DND-41 (cell line): ENCODE measurements at regions not wholly inside any gene's neighbourhood (a gene's known extent, or its start where the extent isn't known, plus 50 kb on each side); places are given as distances from the start of the nearest gene placed in this dataset.

ENCODE experiments used
- ATAC-seq: fragments of 200-7000 bp; cut with Tn5 transposase; 3 replicates; pipeline ENCODE4 v1.9.1; 2021; ENCODE audit warnings: low read depth; ENCODE audit not compliant: insufficient read depth
- DNase-seq: peaks from one replicate; pipeline ENCODE4 v3.0.0-alpha.2; 2020
- H2AFZ ChIP-seq: 2 replicates; pipeline ENCODE4 v1.6.0; 2012; ENCODE audit warnings: low read depth, low read length
- H3K27ac ChIP-seq: 2 replicates; pipeline ENCODE4 v1.5.1; 2012; ENCODE audit warnings: low read length, inconsistent platforms
- H3K27me3 ChIP-seq: fragments of 200-600 bp; sonication (generic); 2 replicates; pipeline ENCODE4 v1.6.0; 2012; ENCODE audit warnings: low read length, mild to moderate bottlenecking, inconsistent platforms; ENCODE audit not compliant: insufficient read depth, poor library complexity
- H3K36me3 ChIP-seq: 2 replicates; pipeline ENCODE4 v1.5.1; 2012; ENCODE audit warnings: low read length, inconsistent platforms; ENCODE audit not compliant: insufficient read depth
- H3K4me1 ChIP-seq: 2 replicates; pipeline ENCODE4 v1.5.1; 2012; ENCODE audit warnings: mild to moderate bottlenecking, low read length; ENCODE audit not compliant: insufficient read depth
- H3K4me2 ChIP-seq: 2 replicates; pipeline ENCODE4 v1.6.0; 2012; ENCODE audit warnings: mild to moderate bottlenecking, moderate library complexity, low read length, inconsistent platforms; ENCODE audit not compliant: insufficient read depth
- H3K4me3 ChIP-seq, 2 experiments: fragments of 200-600 bp in 1 of 2; shearing (Covaris generic) in 1 of 2; 2 replicates each; pipeline ENCODE4 v1.5.1; 2012 to 2016; ENCODE audit warnings: inconsistent platforms in 2 of 2, low read length in 2 of 2, mild to moderate bottlenecking in 2 of 2, low read depth in 1 of 2, moderate library complexity in 1 of 2
- H3K79me2 ChIP-seq: 2 replicates; pipeline ENCODE4 v1.6.0; 2012; ENCODE audit warnings: low read length, inconsistent platforms; ENCODE audit not compliant: insufficient read depth
- H3K9ac ChIP-seq: 2 replicates; pipeline ENCODE4 v1.6.0; 2012; ENCODE audit warnings: low read depth, mild to moderate bottlenecking, inconsistent platforms, low read length, moderate library complexity
- H3K9me3 ChIP-seq: 2 replicates; pipeline ENCODE4 v1.5.1; 2012; ENCODE audit warnings: low read length, moderate library complexity, mild to moderate bottlenecking, inconsistent platforms; ENCODE audit not compliant: insufficient read depth, severe bottlenecking
- H4K20me1 ChIP-seq: 2 replicates; pipeline ENCODE4 v1.6.0; 2012; ENCODE audit warnings: low read length; ENCODE audit not compliant: insufficient read depth
- CTCF ChIP-seq: IDR thresholded peaks from 2 replicates; pipeline ENCODE4 v1.5.1; 2012; ENCODE audit warnings: borderline replicate concordance, low read length, moderate library complexity, mild to moderate bottlenecking; ENCODE audit not compliant: poor library complexity, severe bottlenecking; ENCODE audit errors: extremely low read depth
- EZH2 ChIP-seq: IDR thresholded peaks from 3 replicates; pipeline ENCODE4 v1.6.1; 2012; ENCODE audit warnings: borderline replicate concordance, low read depth, mild to moderate bottlenecking, moderate library complexity, low read length, inconsistent platforms; ENCODE audit not compliant: severe bottlenecking

GRCh38 chr3:34828847-34829246, 810.5 kb upstream of the ARPP21 start:
- Histone ChIP-seq H3K27ac (no peak overlapping the region), H2AFZ (no peak overlapping the region), H3K79me2 (no peaks in the 10 kb centered on the region), H3K4me2 (no peak overlapping the region), H3K9me3 (peaks cover 4% of the 10 kb centered on the region), H3K36me3 (no peaks in the 10 kb centered on the region), H3K4me3 (no peak overlapping the region), H3K9ac (no peak overlapping the region), H3K4me1 (no peaks in the 10 kb centered on the region), H4K20me1 (no peaks in the 10 kb centered on the region), H3K27me3 (no peaks in the 10 kb centered on the region)
- ATAC-seq (no peak), DNase-seq (no peak)
- TF ChIP-seq CTCF (no peak), EZH2 (no peak)

GRCh38 chr3:34832865-34833508, 806.3 kb upstream of the ARPP21 start:
- no peak overlapping the region for H3K9ac ChIP-seq
- H3K4me1 ChIP-seq, result no peaks in the 10 kb centered on the region
- ATAC-seq (no peak), DNase-seq (no peak)
- H2AFZ ChIP-seq, result no peak overlapping the region
- H3K9me3 ChIP-seq, result no peaks in the 10 kb centered on the region
- H3K4me2 ChIP-seq, result no peak overlapping the region
- H4K20me1 ChIP-seq, result no peaks in the 10 kb centered on the region
- H3K27ac ChIP-seq, result no peak overlapping the region
- H3K36me3 ChIP-seq, result no peaks in the 10 kb centered on the region
- TF ChIP-seq EZH2 (no peak), CTCF (no peak)
- H3K27me3 ChIP-seq, result no peaks in the 10 kb centered on the region
- no peak overlapping the region for H3K4me3 ChIP-seq
- no peaks in the 10 kb centered on the region for H3K79me2 ChIP-seq

- Histone ChIP-seq H3K9ac (no peak overlapping the region), H3K4me1 (no peaks in the 10 kb centered on the region), H2AFZ (no peak overlapping the region), H3K9me3 (no peaks in the 10 kb centered on the region), H3K4me3 (no peak overlapping the region), H3K27me3 (no peaks in the 10 kb centered on the region), H3K4me2 (no peak overlapping the region), H3K27ac (no peak overlapping the region), H3K79me2 (no peaks in the 10 kb centered on the region), H4K20me1 (no peaks in the 10 kb centered on the region), H3K36me3 (no peaks in the 10 kb centered on the region)
- ATAC-seq, result no peak
- no peak for DNase-seq
- no peak for TF ChIP-seq CTCF
- no peak for TF ChIP-seq EZH2
Observed at GRCh38 chr3:34837848-34838741, 801.2 kb upstream of the ARPP21 start.
